ENCODE measurements at regions not wholly inside any gene's neighbourhood (a gene's known extent, or its start where the extent isn't known, plus 50 kb on each side); places are given as distances from the start of the nearest gene placed in this dataset.
"Not testable (repeated sequence)": the region's sequence is repeated elsewhere in the genome, so short reads cannot be mapped to it uniquely, and the experiment has no call there.

DNA sequence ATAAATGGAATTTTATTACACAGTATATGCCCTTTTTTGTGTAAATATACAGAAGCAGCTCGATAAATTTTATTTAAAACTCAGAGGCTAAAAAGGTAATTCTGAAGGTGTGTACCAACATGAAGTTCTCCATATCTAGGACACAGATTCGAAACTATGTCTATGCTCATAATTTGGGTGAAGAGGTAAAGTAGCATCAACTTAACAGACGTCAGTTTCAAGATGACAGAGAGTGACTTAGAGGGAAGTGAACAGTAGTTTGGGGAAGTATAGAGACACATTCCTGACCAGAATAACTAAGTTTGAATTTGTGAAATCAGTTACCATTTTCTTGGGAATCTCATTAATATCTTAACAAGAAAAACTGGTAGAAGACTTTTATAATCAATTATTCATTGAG is 2493.3 kb downstream of the ARAP2 start:
- H3K27ac ChIP-seq = no peak overlapping the region
- TF ChIP-seq ZFX (IDR thresholded peaks at IDR 0.05; ENCODE audit: borderline replicate concordance) = no peak
- TF ChIP-seq, protein P1, sequence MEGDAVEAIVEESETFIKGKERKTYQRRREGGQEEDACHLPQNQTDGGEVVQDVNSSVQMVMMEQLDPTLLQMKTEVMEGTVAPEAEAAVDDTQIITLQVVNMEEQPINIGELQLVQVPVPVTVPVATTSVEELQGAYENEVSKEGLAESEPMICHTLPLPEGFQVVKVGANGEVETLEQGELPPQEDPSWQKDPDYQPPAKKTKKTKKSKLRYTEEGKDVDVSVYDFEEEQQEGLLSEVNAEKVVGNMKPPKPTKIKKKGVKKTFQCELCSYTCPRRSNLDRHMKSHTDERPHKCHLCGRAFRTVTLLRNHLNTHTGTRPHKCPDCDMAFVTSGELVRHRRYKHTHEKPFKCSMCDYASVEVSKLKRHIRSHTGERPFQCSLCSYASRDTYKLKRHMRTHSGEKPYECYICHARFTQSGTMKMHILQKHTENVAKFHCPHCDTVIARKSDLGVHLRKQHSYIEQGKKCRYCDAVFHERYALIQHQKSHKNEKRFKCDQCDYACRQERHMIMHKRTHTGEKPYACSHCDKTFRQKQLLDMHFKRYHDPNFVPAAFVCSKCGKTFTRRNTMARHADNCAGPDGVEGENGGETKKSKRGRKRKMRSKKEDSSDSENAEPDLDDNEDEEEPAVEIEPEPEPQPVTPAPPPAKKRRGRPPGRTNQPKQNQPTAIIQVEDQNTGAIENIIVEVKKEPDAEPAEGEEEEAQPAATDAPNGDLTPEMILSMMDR (IDR thresholded peaks at IDR 0.05) = no peak

DNA sequence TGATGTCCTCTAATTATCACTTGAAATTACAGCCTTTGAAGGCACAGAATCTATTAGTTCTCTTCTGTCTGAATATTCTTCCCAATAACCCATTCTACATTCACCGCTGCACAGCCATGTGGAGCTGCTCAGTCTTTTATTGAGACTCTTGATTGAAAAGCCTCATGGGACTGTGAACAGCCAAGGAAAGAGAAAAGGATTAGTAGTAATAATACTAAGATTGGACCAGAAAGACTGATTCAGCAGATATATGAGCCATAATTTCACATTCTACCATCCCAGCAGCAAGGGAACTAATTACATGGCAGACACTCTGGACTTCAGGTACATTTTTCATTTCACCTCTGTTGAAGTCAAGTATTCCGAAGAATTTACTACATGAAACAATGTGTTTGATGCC is 2471.7 kb downstream of the ARAP2 start:
- no peak overlapping the region for H3K27ac ChIP-seq
- TF ChIP-seq ZFX (IDR thresholded peaks at IDR 0.05; ENCODE audit: borderline replicate concordance) = no peak
- TF ChIP-seq, protein P1 (IDR thresholded peaks at IDR 0.05) = no peak

DNA sequence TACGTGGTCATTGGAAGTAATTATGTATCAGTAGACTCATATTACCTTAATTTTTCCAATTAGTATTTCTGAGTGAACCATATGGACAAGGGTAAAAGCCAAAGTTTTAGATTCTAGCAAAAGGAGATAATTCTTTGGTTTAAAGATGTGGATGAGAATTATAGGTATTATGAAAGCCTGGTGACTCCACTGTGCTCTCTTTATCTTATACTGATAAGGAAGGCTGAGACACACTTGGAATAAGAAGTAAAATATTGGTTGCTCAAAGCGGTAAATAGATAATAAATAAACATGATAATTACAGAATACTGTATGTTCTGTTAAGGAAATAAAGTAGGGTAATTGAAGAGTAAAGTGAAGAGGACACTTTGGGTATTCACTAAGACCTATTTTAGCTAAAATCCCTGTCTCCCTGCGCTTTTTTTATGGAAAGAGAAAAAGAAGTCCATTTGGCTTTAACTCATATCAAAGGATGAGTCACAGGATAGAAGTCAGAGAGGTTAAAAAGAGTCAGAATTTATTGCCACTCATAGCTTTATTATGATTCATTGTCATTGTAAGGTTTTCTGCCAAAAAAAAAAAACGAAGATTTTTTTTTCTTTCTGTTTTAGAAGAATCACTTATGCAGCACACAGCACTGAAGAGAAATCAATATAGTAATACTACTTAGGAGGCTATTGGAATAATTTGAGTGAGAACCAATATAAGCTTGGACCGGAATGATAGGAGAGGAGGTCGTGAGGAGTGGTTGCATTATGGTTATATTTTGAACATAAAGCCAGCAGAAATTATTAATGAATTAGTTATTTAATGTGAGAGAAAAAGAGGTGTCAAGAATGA is 2463.1 kb downstream of the ARAP2 start:
- H3K27ac ChIP-seq = no peak overlapping the region
- TF ChIP-seq, protein P1 (IDR thresholded peaks at IDR 0.05) = no peak
- no peak for TF ChIP-seq ZFX (IDR thresholded peaks at IDR 0.05; ENCODE audit: borderline replicate concordance)

DNA sequence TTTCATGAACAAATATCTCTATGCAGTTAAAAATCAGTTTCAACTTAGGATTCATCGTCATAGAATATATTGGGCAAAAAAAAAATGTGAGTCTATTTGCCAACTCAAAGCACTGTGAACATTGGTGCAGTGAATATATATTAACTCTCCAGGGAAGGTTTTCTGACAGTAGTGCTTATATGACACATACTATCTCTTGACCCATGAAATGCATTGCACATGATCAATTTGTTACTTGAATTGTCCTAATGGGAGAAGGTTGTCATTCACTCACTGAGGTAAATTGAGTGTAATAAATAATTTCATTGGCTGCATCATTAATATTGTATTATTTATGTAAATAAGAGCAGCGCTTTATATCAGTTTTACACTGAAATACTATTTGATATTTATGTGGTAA is 2458.5 kb downstream of the ARAP2 start:
- TF ChIP-seq ZFX (IDR thresholded peaks at IDR 0.05; ENCODE audit: borderline replicate concordance) = no peak
- TF ChIP-seq, protein P1 (IDR thresholded peaks at IDR 0.05) = no peak

DNA sequence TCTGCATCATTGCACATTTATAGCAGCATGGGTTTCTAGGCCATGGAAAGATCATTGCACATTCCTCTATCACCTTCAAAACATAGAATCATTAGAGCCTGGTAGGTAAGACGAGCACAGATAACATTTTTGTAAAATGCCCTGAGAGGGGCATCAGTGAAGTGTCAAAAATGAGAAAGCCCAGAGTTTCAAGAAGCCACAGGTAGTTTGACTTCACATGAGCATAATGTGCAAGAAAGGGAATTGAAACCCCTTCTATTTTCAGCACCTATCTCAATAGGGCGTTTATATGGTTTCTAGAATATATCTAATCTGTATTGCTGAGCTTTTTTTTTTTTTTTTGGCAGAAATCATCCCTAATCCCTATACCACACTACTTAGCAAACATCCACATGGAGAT is 2441.7 kb downstream of the ARAP2 start:
- no peak overlapping the region for H3K27ac ChIP-seq
- no peak for TF ChIP-seq ZFX (IDR thresholded peaks at IDR 0.05; ENCODE audit: borderline replicate concordance)

More for the DNA sequence above, 2458.5 kb downstream of the ARAP2 start:
- H3K27ac ChIP-seq = no peak overlapping the region

DNA sequence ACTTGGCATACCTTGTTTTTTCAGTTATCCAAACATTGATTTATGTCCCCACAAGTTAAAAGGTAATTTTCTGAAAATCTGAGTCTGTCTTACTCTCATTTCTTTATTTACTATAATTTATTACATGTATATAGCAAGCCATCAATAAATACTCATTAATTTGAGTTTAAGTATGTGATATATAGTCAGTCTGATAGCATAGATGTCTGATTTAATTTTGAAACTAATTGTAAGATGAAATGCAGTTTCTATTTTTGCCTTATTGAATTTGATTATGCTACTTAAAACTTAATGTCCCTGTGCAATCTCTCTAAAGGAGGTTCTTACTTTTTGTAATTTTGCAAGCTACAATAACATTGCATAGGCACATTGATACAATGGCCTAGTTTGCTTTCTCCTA is 2418.6 kb downstream of the ARAP2 start:
- no peak overlapping the region for H3K27ac ChIP-seq
- TF ChIP-seq, protein P1 (IDR thresholded peaks at IDR 0.05) = no peak
- TF ChIP-seq ZFX (IDR thresholded peaks at IDR 0.05; ENCODE audit: borderline replicate concordance) = no peak

DNA sequence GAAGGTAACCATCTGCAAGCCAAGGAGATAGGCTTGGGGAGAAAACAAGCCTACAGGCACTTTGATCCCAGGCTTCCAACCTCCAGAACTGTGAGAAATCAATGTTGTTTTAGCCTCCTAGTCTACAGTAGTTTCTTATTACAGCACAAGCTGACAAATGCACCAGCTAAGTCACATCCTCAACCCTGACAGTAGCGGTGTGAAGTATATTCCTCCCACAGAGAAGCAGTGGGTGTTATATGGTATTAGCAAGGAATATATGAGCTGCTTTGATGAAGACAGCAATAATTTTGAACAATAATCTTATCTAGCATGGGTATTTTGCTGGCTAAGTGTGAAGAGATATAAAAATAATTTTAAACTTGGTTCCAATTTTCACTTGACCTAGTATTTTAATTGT is 2415.0 kb downstream of the ARAP2 start:
- not testable (repeated sequence) for H3K27ac ChIP-seq

DNA sequence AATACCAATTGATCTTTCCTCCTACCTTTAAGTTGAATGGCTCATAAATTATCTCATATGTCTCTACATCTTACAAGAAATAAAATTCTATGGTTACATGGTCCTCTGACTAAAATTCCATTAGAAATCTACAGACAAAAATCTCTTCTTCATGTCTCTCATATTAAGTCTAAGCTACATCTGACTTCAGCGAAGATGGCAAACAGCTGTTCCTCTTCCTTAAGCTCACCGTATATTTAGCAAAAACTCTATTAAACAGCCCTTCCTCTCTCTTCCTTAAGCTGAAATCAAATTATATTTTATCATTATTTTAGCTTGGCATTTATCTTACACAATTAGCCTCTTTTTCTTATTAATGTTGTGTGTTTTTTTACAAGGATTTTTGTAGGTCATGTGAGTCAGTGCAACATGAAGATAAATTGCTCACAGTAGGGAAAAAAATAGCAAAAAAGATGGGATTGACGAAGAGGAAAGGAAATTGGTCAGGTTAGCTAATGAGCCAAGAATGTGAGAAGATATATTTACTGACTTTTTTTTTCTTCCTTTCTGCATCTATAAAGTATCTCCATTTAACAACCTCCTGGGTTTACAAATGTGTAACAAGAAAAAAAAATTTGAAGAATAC is 2412.8 kb downstream of the ARAP2 start:
- H3K27ac ChIP-seq = no peak overlapping the region
- no peak for TF ChIP-seq ZFX (IDR thresholded peaks at IDR 0.05; ENCODE audit: borderline replicate concordance)
- TF ChIP-seq, protein P1 (IDR thresholded peaks at IDR 0.05) = no peak

DNA sequence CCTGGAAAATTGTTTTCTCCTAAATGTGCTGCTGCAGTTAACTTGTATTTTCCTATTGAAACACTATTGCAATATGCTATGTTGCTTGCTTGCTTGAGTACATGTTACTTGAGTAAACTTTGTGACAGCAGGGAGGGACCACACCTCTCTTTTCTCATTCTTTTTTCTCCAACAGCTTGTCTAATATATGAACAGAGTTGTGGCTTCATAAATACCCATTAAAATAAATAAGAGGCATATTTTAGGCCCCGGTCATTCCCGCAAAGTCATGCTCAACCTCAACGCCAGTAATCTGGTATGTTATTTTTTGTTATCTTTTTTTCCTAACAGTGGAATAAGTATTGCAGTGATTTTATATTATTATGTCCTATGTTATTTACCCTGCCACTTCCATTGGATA is 2408.6 kb downstream of the ARAP2 start:
- not testable (repeated sequence) for H3K27ac ChIP-seq

Data from 22Rv1 (cell line).